ENCODE measurements at regions not wholly inside any gene's neighbourhood (a gene's known extent, or its start where the extent isn't known, plus 50 kb on each side); places are given as distances from the start of the nearest gene placed in this dataset.

- TF ChIP-seq POLR2A (IDR thresholded peaks at IDR 0.05) (no peak), CTCF (IDR thresholded peaks at IDR 0.05) (no peak)
Measured at GRCh38 chr2:228728961-228729360, 542.1 kb downstream of the PID1 start.

All from Peyer's patch (tissue), 4 donors.